HS-27A (cell line): ENCODE measurements at regions not wholly inside any gene's neighbourhood (a gene's known extent, or its start where the extent isn't known, plus 50 kb on each side); places are given as distances from the start of the nearest gene placed in this dataset.

Source experiments
- DNase-seq: peaks from one replicate; pipeline ENCODE4 v3.0.0-alpha.2; 2012; ENCODE audit warnings: low read depth, missing footprints

DNA sequence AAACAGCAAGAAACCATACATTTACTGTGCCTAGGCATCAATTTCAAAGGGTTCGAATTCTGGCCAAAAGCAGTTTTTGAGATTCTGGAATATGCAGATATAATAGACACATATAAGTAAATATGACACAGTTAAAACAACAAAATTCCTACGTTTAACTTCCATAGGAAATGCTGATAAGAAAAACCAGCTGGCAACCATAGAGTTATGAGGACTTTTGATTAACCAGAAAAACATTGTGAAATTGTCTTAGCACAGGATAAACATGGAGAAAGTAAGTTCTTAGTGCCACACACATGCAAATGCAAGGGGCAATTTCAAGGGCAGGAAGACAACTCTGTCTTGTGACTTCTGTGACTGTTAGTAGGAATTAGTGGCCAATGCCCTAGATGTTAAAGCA, 702.1 kb downstream of the TNS3 start:
- no peak for DNase-seq

DNA sequence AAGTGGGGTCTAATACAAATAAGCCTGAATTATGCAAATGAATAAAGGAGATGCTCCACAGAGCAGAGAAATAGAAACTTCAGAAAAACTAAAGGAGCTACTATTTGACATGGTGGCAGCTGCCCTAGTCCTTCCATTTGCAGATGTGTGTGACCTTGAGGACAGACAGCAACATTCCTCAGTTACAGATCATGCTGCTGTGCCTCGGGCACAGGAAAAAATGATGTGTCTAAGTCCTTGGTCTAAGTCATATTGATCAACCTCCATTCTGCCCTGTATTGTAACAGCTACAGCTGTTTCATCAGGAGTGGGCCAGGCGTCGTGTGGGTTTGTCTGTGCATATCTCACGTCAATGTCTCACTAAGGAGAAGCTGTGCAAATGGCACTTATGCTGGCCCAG, 710.4 kb downstream of the TNS3 start:
- no peak for DNase-seq

DNA sequence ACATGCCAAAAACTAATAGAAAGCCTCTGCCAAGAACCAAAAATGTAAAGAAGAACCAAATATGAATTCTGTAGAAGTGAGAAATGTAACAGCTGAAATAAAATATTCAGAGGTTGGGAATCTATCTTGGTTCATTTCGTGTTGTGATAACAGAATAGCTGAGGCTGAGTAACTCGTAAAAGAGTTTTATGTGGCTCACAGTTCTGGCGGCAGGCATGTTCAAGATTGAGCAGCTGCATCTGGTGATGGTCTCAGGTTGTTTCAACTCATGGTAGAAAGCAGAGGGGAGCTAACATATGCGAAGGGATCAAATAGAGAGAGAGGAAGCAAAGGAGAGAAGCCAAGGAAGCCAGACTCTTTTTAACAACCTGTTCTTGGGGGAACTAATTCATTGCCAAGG, 717.2 kb downstream of the TNS3 start:
- no peak for DNase-seq

DNA sequence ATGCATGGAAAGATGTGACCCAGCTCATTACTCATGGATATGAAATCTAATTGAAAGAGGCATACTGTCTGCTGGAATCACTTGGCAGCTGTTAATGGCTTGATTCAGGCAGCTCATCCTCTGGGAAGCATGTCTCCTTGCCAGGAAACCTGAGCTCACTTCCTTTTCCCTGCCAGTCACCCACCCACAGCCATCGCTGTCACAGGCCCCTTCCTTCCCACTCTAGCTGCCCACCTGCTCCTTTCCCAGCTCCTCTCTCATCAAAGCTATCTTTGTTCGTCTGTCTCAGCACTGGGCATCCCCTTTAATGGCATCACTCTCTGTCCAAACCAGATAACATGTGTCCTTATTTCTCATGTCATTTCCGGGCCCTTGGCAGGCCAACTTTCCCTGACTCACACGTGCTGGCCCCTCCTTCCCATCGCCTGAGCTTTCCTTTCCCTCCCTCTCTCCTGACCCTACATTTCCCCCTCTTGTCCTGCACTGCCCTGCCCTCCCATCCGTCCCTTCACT, 721.9 kb downstream of the TNS3 start:
- no peak for DNase-seq

DNA sequence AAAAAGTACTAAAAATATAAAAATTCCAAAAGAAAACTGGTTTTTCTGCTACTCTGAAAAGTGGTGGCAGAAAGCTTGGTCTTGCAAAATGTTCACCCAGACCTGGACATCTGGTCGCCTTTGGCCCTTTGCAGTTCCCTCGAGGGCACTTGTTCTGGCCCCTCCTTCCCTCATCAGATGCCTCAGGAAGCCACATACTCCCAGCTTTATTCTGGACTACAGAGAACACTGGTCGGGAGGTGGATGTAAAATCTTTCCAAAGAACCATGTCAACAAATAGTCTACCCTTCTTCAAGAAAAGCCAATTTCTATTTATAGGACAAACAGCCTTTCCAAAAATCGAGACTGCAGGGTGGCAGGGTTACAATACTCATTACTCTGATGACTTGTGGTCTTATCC, 726.1 kb downstream of the TNS3 start:
- no peak for DNase-seq

DNA sequence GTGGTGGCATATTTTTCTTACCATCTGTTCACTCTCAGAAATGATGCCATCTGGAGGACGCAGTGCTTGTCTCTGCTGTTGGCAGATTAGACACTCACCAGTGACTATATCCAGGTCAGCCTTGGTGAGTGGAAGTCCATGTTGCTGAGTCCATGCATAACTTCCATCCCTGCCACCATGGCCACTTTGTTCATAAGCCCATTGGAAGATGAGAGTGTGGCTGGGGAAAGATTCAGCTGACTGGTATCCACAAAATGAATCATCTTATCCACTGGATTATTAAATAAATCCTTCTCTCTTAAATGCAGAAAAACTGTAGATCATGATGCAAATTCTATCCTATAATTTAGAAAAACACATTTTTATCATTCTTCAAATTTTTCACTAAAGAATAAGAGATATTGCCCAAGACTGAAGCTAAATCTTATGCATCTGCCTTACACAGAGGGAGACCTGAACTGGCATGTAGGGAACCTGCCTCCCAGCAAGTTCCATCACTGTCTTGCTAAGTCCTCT, 726.9 kb downstream of the TNS3 start:
- DNase-seq = peak; percentile 62

DNA sequence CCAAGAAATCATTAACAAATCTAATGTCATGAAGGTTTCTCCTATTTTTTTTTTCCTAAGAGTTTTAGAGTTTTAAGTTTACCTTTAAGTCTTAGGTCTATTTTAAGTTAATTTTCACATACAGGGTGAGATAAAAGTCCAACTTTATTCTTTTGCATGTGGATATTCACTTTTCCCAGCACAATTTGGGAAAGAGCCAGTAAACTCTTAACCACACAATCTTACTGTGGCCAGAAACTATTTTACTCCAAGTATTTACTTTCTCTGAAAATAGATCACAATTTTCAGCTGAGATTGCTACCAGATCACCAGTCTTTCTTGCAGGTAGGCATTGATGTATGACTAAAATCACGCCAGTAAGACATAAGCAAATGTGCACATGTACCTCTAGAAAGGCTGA, 728.5 kb downstream of the TNS3 start:
- DNase-seq = no peak

DNA sequence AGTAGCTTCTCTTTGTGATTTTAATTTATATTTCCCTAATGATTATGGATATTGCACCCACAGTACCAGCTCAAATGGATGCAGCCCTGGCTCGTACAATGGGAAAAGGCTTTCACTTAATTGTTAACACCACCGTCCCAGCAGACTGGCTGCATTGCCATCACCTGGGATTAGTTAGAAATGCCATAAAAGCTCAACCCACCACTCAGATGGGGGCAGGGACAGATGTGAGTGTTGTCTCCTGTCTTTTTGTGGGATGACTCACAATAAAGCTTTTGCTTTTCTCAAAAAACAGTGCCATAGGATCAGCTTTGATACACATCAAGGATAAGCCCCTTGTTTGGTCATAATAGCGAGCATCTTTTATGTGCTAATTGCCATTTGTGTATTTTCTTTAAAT, 729.1 kb downstream of the TNS3 start:
- DNase-seq = no peak

DNA sequence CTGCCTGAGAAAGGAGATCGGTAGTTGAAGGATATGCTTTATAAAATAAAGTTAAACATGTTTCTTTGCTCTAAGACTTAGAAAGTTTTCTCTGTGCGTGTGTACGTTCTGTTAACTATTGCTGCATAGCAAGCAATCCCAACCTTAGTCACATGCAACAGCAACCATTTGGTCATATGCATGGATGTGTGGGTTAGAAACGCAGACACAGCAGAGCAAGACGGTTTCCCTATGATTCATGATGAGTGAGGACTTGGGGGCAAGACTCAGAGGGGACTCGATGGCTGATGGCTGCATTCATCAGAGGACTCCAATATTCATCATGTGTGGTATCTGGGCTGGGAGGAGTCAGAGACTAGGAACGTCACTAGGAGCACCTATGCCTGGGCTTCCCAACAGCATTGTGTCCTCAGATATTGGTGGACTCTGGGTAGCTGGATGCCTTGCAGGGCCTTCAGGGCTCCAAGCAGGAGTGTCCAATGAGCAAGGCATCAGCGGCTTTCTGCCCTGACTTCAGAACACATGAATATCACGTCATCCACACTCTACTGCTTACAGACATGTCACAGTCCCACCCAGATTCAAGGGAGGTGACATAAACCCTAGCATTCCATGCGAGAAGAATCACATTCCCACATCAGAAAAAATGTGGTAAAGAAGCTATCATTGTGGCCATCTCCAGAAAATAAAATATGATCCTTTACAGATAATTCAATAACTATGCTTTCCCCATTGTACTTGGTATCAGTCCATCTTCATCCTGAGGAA, 731.2 kb downstream of the TNS3 start:
- no peak for DNase-seq

DNA sequence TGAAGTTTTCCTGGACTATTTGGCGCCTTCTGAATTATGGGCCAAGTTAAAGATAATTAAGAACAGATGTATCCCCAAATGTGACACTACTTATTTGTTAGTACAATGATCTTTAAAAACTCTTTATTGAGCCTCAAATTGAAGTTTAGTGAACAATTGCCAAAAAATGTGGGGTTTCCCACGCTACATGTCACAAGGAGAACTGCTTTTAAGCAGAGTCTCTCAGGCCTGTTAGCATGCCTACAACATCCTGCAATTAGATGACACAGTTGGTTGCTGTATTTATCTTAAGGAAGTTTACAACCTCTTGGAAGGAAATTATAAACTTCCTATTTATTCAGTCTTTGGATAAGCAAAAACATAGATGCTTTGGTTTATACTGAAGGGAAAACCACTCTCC, 733.0 kb downstream of the TNS3 start:
- no peak for DNase-seq

DNA sequence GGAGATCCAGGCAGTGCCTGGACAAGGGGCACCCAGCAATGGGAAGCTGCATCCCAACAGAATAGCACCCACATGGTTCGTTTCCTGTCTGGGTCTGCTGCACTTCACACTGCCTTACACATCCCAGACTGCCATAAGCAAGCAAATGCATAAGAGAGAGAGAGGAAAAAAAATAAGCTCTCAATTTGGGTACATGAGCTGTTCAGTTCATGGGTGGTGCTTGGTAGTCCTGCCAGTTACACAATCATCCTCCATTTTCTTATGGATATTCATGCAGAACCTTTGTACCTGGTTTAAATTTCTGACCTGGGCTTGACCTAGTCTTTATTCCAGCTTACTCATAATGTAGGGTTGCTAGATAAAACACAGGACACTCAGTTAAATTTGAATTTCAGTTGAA, 733.6 kb downstream of the TNS3 start:
- DNase-seq = no peak

DNA sequence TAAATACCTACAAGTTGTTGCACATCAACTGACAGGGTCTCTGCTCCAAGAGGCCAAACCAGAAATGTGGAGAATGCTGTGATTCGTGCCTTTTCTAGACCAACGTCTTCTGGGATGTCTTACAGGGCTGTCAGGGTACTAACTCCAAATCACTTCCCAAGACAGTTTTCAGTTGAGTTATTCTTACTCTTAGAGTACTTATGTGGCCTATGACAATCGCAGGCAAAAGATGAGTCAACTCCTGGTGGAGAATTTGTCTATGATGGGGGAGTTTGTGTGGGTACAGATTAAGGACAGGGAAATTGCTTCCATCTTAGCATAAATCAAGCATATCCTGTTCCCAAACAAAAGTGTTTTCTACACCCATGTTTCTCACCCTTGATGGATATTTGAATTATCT, 734.8 kb downstream of the TNS3 start:
- no peak for DNase-seq

DNA sequence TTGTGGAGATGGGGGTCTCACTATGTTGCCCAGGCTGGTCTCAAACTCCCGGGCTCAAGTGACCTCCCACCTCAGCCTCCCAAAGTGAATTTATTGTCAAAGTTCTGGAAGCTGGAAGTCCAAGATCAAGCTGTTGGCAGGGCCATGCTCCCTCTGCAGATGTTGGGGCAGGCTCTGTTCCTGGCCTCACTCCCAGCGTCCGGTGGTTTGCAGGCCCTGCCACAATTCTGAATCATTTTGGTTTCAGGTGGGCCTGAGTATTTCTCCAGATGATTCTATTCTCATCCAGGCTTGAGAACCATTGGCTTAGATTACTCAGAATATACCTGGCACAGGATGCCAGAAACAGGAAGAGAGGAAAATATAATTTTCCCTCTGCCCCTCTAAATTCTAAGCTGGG, 737.4 kb downstream of the TNS3 start:
- no peak for DNase-seq

DNA sequence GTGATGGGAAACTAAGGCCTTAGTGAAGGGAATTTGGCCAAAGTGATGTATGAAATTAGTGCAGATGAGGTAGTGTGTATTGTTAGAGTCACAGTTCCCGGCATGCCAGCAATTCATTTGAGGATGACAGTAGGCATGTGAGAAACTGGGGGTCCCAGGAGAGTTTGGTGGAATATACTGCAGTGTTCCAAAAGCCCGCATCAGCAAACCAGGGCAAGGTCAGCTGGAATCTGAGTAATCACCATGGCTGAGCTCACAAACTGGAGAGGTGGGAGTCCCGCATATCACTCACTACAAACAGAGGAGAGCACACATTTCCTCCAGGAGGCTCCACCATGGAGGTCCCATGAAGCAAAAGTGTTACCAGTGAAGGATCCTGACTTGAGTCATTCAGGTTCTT, 740.7 kb downstream of the TNS3 start:
- DNase-seq = no peak

DNA sequence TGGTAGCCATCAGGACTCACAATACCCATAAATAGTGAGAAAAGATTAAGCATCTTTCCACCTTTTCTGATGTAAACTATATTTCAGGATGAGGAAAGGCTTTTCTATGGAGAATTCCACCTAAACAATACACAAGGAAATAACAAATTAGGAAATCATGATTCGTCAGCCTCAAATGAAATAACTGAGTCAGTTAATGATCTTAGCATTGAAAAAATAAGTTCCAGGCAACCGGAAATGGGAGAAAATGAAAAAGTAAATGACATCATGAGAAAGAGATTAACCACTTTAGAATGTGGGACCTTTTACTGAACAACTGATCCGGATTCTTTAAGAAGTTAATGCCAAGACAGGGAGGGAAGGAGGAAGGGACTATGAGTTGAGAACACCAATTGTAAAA, 742.3 kb downstream of the TNS3 start:
- DNase-seq = no peak

DNA sequence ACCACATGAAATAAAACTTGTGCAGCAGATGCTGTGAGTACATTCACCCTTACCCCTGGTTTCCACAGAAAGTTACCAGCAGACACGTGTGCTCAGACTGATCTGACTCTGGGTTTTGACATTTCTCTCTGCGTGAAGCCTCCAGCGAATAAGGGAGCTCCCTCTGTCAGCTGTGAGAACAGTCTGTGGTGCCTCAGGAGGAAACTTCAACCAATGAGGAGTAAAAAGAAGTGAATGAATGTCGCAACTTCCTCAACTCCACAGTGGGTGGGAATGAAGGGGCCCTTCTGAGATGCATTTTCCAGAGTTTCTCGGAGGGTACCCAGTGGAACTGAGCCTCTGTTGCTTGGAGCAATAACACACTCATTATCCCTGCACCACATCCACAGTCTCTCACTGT, 743.4 kb downstream of the TNS3 start:
- DNase-seq = no peak

DNA sequence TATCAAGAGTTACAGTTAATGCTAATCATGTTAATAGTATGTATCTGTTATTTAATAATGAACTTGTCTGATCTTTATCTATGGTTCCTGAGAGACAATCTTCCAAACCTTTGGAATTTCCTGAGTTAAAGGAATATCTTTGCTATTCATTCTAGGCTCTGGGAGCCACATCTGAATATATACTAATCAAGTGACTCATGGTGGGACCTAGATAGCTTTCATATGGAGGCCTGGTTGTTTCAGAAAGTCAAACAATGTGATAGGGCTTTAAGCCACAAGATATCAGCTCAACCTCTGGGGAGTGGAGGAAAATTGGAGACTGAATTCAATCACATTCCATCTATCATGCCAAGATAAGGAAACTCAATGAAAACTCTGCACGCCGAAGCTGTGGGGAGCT, 746.4 kb downstream of the TNS3 start:
- no peak for DNase-seq

DNA sequence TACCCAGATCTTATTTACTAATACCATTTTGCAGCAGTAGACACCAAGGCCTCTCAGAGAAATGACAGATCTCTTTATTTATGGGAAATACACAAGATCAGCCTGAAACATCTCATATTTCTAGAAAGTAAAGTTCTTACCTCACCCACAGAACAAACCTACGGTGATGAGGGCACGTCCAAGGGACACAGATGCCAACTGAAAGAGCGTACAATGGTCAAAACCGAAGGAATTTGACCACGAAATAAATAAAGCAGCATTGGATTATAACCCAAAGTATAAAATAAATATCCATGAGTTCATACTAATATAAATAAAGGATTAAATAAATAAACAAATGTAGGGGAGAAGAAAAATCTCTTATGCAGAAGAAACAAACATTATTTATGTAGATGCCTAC, 747.0 kb downstream of the TNS3 start:
- DNase-seq = no peak

DNA sequence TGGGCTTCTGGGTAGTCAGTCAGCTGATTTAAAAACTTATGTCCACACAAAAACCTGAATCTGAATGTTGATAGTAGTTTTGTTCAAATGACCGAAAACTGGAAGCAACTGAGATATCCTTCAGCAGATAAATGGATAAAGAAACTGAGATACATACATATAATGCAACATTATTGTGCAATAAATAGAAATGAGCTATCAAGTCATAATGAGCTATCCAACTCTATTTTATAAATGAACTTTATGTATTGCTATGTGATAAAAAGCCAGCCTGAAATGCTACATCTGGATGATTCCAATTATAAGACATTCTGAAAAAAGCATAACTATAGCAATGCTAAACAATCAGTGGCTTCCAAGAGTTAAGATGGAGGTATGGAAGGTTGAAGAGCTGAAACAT, 748.7 kb downstream of the TNS3 start:
- no peak for DNase-seq

DNA sequence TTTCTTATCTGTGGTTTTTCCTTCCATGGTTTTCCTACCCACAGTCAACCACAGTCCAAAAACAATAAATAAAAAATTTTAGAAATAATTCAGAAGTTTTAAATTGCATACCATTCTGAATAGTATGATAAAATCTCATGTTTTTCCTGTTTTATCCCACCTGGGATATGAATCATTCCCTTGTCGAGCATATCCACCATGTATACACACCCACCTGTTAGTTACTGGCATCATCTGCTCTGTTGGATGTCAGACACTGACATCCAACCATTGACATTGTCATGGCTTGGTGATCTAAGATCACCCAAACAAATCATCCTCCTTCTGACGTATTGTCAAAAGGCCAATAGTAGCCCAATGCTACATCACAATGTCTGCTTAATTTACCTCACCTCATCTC, 749.8 kb downstream of the TNS3 start:
- DNase-seq = no peak

DNA sequence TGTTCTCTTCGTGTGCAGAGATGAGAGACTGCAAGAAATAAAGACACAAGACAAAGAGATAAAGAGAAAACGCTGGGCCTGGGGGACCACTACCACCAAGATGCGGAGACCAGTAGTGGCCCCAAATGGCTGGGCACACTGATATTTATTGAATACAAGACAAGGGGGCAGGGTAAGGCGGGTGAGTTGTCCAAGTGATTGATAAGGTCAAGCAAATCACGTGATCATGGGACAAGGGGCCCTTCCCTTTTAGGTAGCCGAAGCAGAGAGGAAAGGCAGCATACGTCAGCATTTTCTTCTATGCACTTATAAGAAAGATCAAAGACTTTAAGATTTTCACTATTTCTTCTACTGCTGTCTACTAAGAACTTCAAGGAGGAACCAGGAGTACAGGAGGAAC, 762.1 kb downstream of the TNS3 start:
- DNase-seq = no peak

DNA sequence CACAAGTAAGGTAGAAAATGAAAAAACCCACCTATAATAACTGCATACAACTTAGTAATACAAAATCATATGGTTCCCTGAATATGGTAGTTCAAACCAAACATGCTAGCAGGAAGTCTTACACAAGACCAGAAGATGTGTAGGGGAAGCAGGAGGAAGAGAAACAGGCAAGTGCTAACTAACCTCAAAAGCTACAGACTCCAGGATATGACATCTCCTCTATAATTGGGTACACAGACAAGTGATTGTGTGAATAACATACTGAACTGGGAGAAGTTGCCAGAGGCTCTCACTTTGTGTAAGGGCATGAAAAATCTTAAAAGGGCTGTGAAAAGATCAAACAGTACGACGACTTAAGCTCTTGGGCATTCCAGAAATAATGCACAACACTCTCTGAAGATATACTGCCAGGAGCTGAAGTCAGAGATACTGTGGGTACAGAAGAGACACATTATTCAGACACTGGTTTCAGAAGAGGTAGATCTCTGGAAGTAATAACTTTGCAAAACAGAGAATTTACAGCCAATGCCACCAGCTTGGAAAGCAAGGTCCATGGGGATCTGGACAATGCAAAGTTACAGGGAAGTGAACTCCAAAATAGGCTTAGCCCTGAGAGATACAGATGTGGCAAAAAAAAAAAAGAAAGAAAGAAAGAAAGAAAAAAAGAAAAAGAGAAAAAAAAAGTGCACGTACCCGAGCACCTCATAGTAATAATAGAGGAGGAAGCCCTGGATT, 767.2 kb downstream of the TNS3 start:
- DNase-seq = no peak

DNA sequence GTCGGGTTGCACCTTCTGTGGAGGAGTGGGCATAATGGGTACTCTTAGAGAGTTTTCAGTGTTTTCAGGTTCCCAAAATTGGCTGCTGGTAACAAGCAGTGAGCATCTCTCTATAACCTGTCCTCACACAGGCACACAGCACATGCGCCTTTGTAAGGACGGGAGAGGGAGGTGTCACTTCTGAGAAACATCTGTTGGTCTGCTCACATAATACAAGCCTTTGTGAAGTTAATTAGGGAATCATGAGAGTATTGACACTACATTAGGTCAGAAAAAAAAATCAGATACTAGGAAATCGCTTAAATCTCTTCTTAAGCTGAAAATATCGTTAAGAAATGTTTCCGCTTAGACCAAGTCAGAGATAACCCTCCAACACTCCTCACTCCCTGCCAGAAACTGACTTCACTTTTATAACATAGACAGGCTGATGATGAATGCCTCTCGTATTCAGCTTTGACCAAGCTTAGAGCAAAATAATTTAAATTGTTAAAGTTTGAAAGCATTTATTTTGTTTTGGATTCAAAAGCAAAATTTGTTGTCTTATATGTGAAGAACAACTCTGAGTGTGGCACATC, 769.7 kb downstream of the TNS3 start:
- no peak for DNase-seq
